ENCODE measurements at regions not wholly inside any gene's neighbourhood (a gene's known extent, or its start where the extent isn't known, plus 50 kb on each side); places are given as distances from the start of the nearest gene placed in this dataset.
A peak's percentile ranks its signal among the peaks of the same experiment; 100 is the strongest.
"Not testable (repeated sequence)": the region's sequence is repeated elsewhere in the genome, so short reads cannot be mapped to it uniquely, and the experiment has no call there.

DNA sequence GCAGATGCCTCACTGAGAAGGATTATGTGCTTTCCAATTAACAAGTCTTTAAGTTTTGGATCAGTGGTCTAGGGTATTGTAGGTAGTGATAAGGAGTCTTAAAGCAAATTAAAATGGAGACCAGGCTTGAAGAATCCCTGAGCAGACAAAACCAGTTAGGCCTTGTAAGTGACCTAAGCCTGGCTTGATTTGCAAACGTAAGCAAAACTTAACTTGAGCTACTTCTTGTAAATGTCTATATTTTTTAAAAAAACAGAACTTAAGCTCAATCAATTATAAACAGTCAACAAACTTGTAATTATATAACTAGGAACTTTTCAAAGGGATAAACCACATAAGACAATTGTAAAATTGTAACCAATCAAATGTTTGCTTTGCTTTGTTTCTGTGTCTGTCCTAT lies 72.7 kb upstream of the NALF2 start:
- H3K36me3 ChIP-seq, result no peaks in the 10 kb centered on the region
- H3K9me3 ChIP-seq (replicated peaks), result no peaks in the 10 kb centered on the region
- DNase-seq, result no peak
- H3K27me3 ChIP-seq, result no peaks in the 10 kb centered on the region
- H3K27ac ChIP-seq, result no peak overlapping the region
- H3K4me3 ChIP-seq, result no peak overlapping the region
- H3K4me1 ChIP-seq, result 0 out of 2 replicates have a peak, but pooled peaks cover 2% of the 10 kb centered on the region

GRCh38 chrX:69430785-69431184 lies 73.3 kb upstream of the NALF2 start:
- H3K36me3 ChIP-seq, result no peaks in the 10 kb centered on the region
- H3K9me3 ChIP-seq (replicated peaks), result no peaks in the 10 kb centered on the region
- no peak for DNase-seq
- 0 out of 2 replicates have a peak, but pooled peaks cover 2% of the 10 kb centered on the region for H3K4me1 ChIP-seq
- no peak overlapping the region for H3K27ac ChIP-seq
- no peaks in the 10 kb centered on the region for H3K27me3 ChIP-seq
- no peak overlapping the region for H3K4me3 ChIP-seq

DNA sequence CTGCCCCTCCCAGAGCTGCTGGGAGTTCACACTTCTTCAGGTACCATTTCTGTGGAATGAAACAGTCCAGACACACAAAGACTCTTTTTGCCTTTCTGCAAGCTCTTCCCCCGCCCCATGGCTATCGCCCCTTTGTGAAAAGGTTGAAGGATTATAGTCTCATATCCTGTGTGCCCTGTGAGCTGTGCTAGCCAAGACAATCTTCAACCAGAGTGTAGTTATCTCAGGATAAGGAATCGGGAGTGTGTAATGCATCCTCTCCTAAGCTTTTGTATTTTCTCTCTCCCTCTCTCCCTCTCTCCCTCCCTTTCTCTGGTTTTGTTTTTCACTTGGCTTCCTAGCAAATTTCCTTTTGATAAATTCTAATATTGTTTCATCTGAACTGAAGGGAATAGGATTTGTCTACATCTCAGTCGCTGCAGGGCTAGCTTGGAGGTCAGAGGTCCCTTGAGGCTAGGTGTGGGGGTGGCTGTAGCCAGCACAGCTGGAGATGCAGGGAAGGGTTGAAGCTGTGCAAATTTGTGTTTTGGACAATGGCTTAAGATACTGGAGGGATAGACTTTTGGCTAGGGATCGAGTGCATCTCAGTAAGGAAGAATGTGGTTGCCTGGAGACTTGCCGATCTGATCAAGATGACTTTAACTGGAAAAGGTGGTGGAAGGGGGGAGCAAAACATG lies 74.6 kb upstream of the NALF2 start:
- no peak for DNase-seq
- no peaks in the 10 kb centered on the region for H3K36me3 ChIP-seq
- H3K4me3 ChIP-seq, result no peak overlapping the region
- 0 out of 2 replicates have a peak, but pooled peaks cover 2% of the 10 kb centered on the region for H3K4me1 ChIP-seq
- H3K27me3 ChIP-seq, result 0 out of 2 replicates have a peak, but pooled peaks cover under 1% of the 10 kb centered on the region
- no peak overlapping the region for H3K27ac ChIP-seq
- H3K9me3 ChIP-seq (replicated peaks), result no peaks in the 10 kb centered on the region

GRCh38 chrX:69428216-69428615 lies 75.9 kb upstream of the NALF2 start:
- Histone ChIP-seq H3K9me3 (replicated peaks) (no peaks in the 10 kb centered on the region), H3K4me1 (0 out of 2 replicates have a peak, but pooled peaks cover 2% of the 10 kb centered on the region), H3K27me3 (0 out of 2 replicates have a peak, but pooled peaks cover 3% of the 10 kb centered on the region), H3K4me3 (no peak overlapping the region), H3K27ac (no peak overlapping the region), H3K36me3 (no peaks in the 10 kb centered on the region)
- DNase-seq, result no peak

DNA sequence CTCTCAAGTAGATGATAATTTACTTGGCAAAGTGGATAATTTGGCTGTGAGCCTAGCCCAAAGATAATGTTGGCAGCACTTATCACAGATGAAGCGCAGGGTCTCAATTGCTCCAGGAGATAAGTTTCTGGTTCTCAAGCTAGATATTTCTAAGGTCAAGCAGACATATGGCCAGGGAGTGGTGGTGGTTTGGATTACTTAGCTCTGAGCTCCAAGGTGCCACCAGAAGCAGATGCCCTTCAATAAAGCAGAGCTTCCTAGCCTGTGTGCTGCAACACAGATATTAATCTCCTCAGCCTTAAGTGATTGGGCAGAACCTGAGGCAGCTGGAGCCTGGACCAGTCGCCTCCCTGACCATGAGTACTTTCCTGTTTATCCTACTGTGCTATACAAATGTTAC lies 79.2 kb upstream of the NALF2 start:
- no peak for DNase-seq
- H3K4me1 ChIP-seq, result no peaks in the 10 kb centered on the region
- H3K27ac ChIP-seq, result no peak overlapping the region
- 0 out of 2 replicates have a peak, but pooled peaks cover 3% of the 10 kb centered on the region for H3K27me3 ChIP-seq
- no peak overlapping the region for H3K4me3 ChIP-seq
- H3K36me3 ChIP-seq, result no peaks in the 10 kb centered on the region
- no peaks in the 10 kb centered on the region for H3K9me3 ChIP-seq (replicated peaks)

GRCh38 chrX:69424161-69424560 lies 80.0 kb upstream of the NALF2 start:
- no peak overlapping the region for H3K27ac ChIP-seq
- 0 out of 2 replicates have a peak, but pooled peaks cover 3% of the 10 kb centered on the region for H3K27me3 ChIP-seq
- H3K4me3 ChIP-seq, result no peak overlapping the region
- H3K9me3 ChIP-seq (replicated peaks), result no peaks in the 10 kb centered on the region
- no peaks in the 10 kb centered on the region for H3K36me3 ChIP-seq
- no peaks in the 10 kb centered on the region for H3K4me1 ChIP-seq
- DNase-seq, result peak in 1 of 2 experiments; percentile 24

- H3K9me3 ChIP-seq (replicated peaks); H3K27ac ChIP-seq; H3K4me1 ChIP-seq; H3K4me3 ChIP-seq; H3K36me3 ChIP-seq; DNase-seq; H3K27me3 ChIP-seq: not testable (repeated sequence)
Measured at GRCh38 chrX:69422208-69422607, 81.9 kb upstream of the NALF2 start.

- Histone ChIP-seq H3K9me3 (replicated peaks) (no peaks in the 10 kb centered on the region), H3K27ac (no peak overlapping the region), H3K4me3 (no peak overlapping the region), H3K36me3 (no peaks in the 10 kb centered on the region), H3K4me1 (no peaks in the 10 kb centered on the region), H3K27me3 (no peaks in the 10 kb centered on the region)
- no peak for DNase-seq
Measured at GRCh38 chrX:69415698-69416097, 88.4 kb upstream of the NALF2 start.

DNA sequence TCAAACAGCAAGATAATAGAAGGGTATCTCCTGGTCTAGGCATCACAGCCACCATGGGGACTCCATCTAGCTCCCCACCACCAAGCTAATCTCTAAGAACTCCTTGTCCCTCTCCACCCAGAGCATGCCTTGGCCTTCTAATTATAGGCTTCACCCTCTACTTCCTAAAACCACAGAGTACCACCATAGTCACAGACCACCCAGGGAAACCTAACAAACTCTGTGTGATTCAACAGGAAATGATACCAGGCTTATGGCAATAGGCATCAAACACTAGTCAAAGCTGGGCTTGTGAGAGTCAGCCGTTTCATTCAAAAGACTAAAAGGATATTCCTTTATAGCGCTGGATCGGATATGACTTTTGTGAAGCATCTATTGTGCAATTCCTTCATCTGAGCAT lies 91.5 kb upstream of the NALF2 start:
- Histone ChIP-seq H3K4me1 (no peaks in the 10 kb centered on the region), H3K27ac (no peak overlapping the region), H3K9me3 (replicated peaks) (no peaks in the 10 kb centered on the region), H3K4me3 (no peak overlapping the region), H3K36me3 (no peaks in the 10 kb centered on the region), H3K27me3 (no peaks in the 10 kb centered on the region)
- DNase-seq, result peak in 1 of 2 experiments; percentile 10

GRCh38 chrX:69398881-69399280 lies 105.2 kb upstream of the NALF2 start:
- no peaks in the 10 kb centered on the region for H3K4me1 ChIP-seq
- H3K27me3 ChIP-seq, result no peaks in the 10 kb centered on the region
- H3K4me3 ChIP-seq, result no peak overlapping the region
- no peak for DNase-seq
- H3K9me3 ChIP-seq (replicated peaks), result no peaks in the 10 kb centered on the region
- no peaks in the 10 kb centered on the region for H3K36me3 ChIP-seq
- no peak overlapping the region for H3K27ac ChIP-seq

GRCh38 chrX:69396916-69397315 lies 107.2 kb upstream of the NALF2 start:
- Histone ChIP-seq H3K36me3 (no peaks in the 10 kb centered on the region), H3K4me1 (no peaks in the 10 kb centered on the region), H3K27ac (no peak overlapping the region), H3K9me3 (replicated peaks) (no peaks in the 10 kb centered on the region), H3K27me3 (no peaks in the 10 kb centered on the region), H3K4me3 (no peak overlapping the region)
- no peak for DNase-seq

DNA sequence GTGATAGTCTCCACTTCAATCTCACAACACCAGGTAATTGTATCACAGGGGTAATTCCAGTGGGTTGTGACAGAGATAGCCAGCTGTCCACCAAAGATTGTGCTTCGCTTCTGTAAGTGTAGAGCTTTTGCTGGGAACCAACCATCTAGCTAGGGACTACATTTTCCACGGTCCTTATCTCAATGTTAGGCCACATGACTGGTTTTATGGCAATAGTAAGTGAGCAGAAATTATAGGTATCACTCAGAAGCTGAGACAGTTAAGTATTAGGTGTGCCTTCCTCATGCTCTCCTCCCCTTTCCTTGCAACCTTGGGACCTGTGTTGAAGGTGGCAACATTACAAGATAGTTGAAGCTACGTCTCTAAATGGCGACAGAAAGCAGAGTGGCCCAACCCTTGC lies 108.8 kb upstream of the NALF2 start:
- H3K36me3 ChIP-seq, result no peaks in the 10 kb centered on the region
- H3K4me1 ChIP-seq, result no peaks in the 10 kb centered on the region
- no peaks in the 10 kb centered on the region for H3K27me3 ChIP-seq
- DNase-seq, result no peak
- no peaks in the 10 kb centered on the region for H3K9me3 ChIP-seq (replicated peaks)
- no peak overlapping the region for H3K4me3 ChIP-seq
- H3K27ac ChIP-seq, result no peak overlapping the region

DNA sequence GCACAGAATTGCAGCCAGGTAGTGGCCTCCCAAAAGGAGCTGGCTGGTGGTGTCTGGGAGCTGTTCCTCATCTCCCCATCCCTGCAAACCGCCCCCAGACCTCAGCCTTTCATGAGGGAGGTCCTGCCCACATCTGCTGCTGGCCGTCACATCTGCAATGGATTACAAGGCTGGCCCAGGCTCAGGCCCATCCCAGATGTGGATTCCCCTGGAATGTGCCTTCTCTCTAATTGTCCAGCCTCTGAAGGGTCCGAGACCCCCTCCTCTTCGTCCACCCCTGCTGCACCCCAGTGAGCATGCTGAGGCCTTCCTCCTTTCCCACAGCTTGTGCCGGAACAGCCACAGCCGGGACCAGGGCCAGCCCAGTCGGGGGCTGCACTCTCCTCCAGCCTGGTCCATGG lies 115.0 kb upstream of the NALF2 start:
- Histone ChIP-seq H3K27ac (no peak overlapping the region), H3K9me3 (replicated peaks) (no peaks in the 10 kb centered on the region), H3K4me3 (no peak overlapping the region), H3K4me1 (no peaks in the 10 kb centered on the region), H3K36me3 (no peaks in the 10 kb centered on the region), H3K27me3 (no peaks in the 10 kb centered on the region)
- no peak for DNase-seq

DNA sequence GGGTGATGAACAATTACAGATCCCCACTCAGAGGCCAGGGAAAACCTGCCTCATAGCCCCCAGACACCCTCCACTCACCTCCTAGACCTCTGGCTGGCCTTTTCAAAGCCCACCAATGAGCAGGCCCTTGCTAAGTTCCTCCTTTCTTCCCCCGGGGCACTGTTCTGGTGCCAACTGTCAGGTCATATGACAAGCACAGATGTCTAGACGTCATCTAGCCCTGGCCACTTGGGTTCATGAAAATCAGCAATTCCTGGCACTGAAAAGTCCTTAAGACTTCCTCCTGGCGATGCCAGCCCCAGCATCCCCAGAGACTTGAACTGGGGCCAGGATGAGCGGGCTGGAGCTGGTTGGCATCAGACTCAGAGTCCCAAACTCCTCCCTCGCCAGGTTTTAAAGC lies 115.6 kb upstream of the NALF2 start:
- no peak overlapping the region for H3K27ac ChIP-seq
- H3K27me3 ChIP-seq, result no peaks in the 10 kb centered on the region
- no peaks in the 10 kb centered on the region for H3K9me3 ChIP-seq (replicated peaks)
- H3K4me1 ChIP-seq, result no peaks in the 10 kb centered on the region
- no peak for DNase-seq
- no peak overlapping the region for H3K4me3 ChIP-seq
- no peaks in the 10 kb centered on the region for H3K36me3 ChIP-seq

GRCh38 chrX:69387567-69388487 lies 116.3 kb upstream of the NALF2 start:
- no peaks in the 10 kb centered on the region for H3K36me3 ChIP-seq
- DNase-seq, result peak; percentile 62 to 83

More at GRCh38 chrX:69387567-69388487, 116.3 kb upstream of the NALF2 start:
- Histone ChIP-seq H3K4me3 (no peak overlapping the region), H3K9me3 (replicated peaks) (no peaks in the 10 kb centered on the region), H3K27ac (no peak overlapping the region), H3K27me3 (no peaks in the 10 kb centered on the region), H3K4me1 (no peaks in the 10 kb centered on the region)
